GM18858 (cell line): ENCODE measurements at regions not wholly inside any gene's neighbourhood (a gene's known extent, or its start where the extent isn't known, plus 50 kb on each side); places are given as distances from the start of the nearest gene placed in this dataset.
"Not testable (repeated sequence)": the region's sequence is repeated elsewhere in the genome, so short reads cannot be mapped to it uniquely, and the experiment has no call there.

Experiments
- ATAC-seq: cut with Tn5 transposase; IDR thresholded peaks from one replicate; pipeline ENCODE4 v1.9.1; 2021; ENCODE audit not compliant: unreplicated experiment

- ATAC-seq, result no peak
These were observed 59.2 kb upstream of the ADGRB3 start for GRCh38 chr6:68575765-68576439.

GRCh38 chr6:68572975-68573374, 62.1 kb upstream of the ADGRB3 start:
- ATAC-seq, result peak; percentile 15

GRCh38 chr6:68572525-68572924, 62.6 kb upstream of the ADGRB3 start:
- ATAC-seq, result peak; percentile 95

- ATAC-seq, result no peak
These were observed 75.4 kb upstream of the ADGRB3 start for GRCh38 chr6:68559716-68560115.

- ATAC-seq, result no peak
These were observed 76.0 kb upstream of the ADGRB3 start for GRCh38 chr6:68559070-68559469.

- ATAC-seq, result no peak
These were observed 88.5 kb upstream of the ADGRB3 start for GRCh38 chr6:68546620-68547019.

GRCh38 chr6:68544450-68544849, 90.6 kb upstream of the ADGRB3 start:
- no peak for ATAC-seq

- ATAC-seq, result no peak
These were observed 101.7 kb upstream of the ADGRB3 start for GRCh38 chr6:68533339-68533795.

- ATAC-seq, result no peak
These were observed 107.4 kb upstream of the ADGRB3 start for GRCh38 chr6:68527691-68528090.

GRCh38 chr6:68506911-68507310, 128.2 kb upstream of the ADGRB3 start:
- no peak for ATAC-seq

GRCh38 chr6:68502946-68503345, 132.1 kb upstream of the ADGRB3 start:
- no peak for ATAC-seq

- no peak for ATAC-seq
These were observed 137.2 kb upstream of the ADGRB3 start for GRCh38 chr6:68497927-68498326.

- ATAC-seq, result not testable (repeated sequence)
These were observed 140.2 kb upstream of the ADGRB3 start for GRCh38 chr6:68494880-68495279.

GRCh38 chr6:68476611-68477010, 158.5 kb upstream of the ADGRB3 start:
- no peak for ATAC-seq

- no peak for ATAC-seq
These were observed 161.5 kb upstream of the ADGRB3 start for GRCh38 chr6:68473433-68474210.

- ATAC-seq, result no peak
These were observed 166.7 kb upstream of the ADGRB3 start for GRCh38 chr6:68468244-68468884.

GRCh38 chr6:68458447-68458846, 176.6 kb upstream of the ADGRB3 start:
- no peak for ATAC-seq

GRCh38 chr6:68447112-68447511, 188.0 kb upstream of the ADGRB3 start:
- ATAC-seq, result no peak

- ATAC-seq, result no peak
These were observed 189.2 kb upstream of the ADGRB3 start for GRCh38 chr6:68445926-68446325.

- no peak for ATAC-seq
These were observed 191.4 kb upstream of the ADGRB3 start for GRCh38 chr6:68443704-68444103.

GRCh38 chr6:68427630-68428029, 207.5 kb upstream of the ADGRB3 start:
- ATAC-seq, result no peak

- ATAC-seq, result no peak
These were observed 225.1 kb upstream of the ADGRB3 start for GRCh38 chr6:68410021-68410420.
